CD4-positive, CD25-positive, alpha-beta regulatory T cell (primary cell): ENCODE measurements at regions not wholly inside any gene's neighbourhood (a gene's known extent, or its start where the extent isn't known, plus 50 kb on each side); places are given as distances from the start of the nearest gene placed in this dataset.
"Not testable (repeated sequence)": the region's sequence is repeated elsewhere in the genome, so short reads cannot be mapped to it uniquely, and the experiment has no call there.

Source experiments
- ATAC-seq, 2 donors: fragments of 150-1000 bp; cut with Tn5 transposase; one replicate each; pipeline ENCODE4 v1.10.0; 2021; ENCODE audit warnings: low read depth in 2 of 2, moderate number of reproducible peaks in 2 of 2, moderate library complexity in 1 of 2
- DNase-seq, 3 donors: peaks; one replicate each; pipeline versions ENCODE4 v3.0.0 to v3.0.0-alpha.2; 2012 to 2022; ENCODE audit warnings: mixed read lengths in 1 of 3
- H3K27ac ChIP-seq: one replicate; pipeline ENCODE4 v1.7.0; 2013; ENCODE audit warnings: mild to moderate bottlenecking, low read length; ENCODE audit not compliant: insufficient read depth, poor library complexity, severe bottlenecking
- H3K27me3 ChIP-seq: one replicate; pipeline ENCODE4 v1.7.0; 2013; ENCODE audit warnings: low read length; ENCODE audit not compliant: control insufficient read depth, insufficient read depth
- H3K36me3 ChIP-seq: one replicate; pipeline ENCODE4 v1.7.0; 2013; ENCODE audit warnings: mild to moderate bottlenecking, low read length, moderate library complexity; ENCODE audit not compliant: control insufficient read depth, insufficient read depth
- H3K4me1 ChIP-seq: 2 replicates; pipeline ENCODE4 v1.7.0; 2013; ENCODE audit warnings: mild to moderate bottlenecking, low read length; ENCODE audit not compliant: insufficient read depth, control insufficient read depth, poor library complexity, severe bottlenecking
- H3K4me3 ChIP-seq: one replicate; pipeline ENCODE4 v1.7.0; 2013; ENCODE audit warnings: low read depth, mild to moderate bottlenecking, low read length, moderate library complexity
- H3K9me3 ChIP-seq, 2 experiments: 1 replicate in 1 of 2; 2 replicates in 1 of 2; pipeline ENCODE4 v1.7.0; 2013; ENCODE audit warnings: low read length in 2 of 2, mild to moderate bottlenecking in 1 of 2, moderate library complexity in 1 of 2; ENCODE audit not compliant: control insufficient read depth in 2 of 2
- H3K27ac Mint-ChIP-seq, 3 donors: one replicate each; pipeline ENCODE4 v1.8.0; 2020 to 2022; ENCODE audit warnings: mild to moderate bottlenecking in 3 of 3, mixed read lengths in 3 of 3, moderate library complexity in 2 of 3
- H3K27me3 Mint-ChIP-seq: one replicate; pipeline ENCODE4 v1.8.0; 2022; ENCODE audit warnings: mild to moderate bottlenecking, mixed read lengths
- H3K36me3 Mint-ChIP-seq: one replicate; pipeline ENCODE4 v1.8.0; 2020; ENCODE audit warnings: mixed read lengths
- H3K4me1 Mint-ChIP-seq, 4 donors: one replicate each; pipeline ENCODE4 v1.8.0; 2020 to 2022; ENCODE audit warnings: mixed read lengths in 4 of 4, mild to moderate bottlenecking in 1 of 4
- H3K4me3 Mint-ChIP-seq, 4 donors: one replicate each; pipeline ENCODE4 v1.8.0; 2020 to 2022; ENCODE audit warnings: mild to moderate bottlenecking in 4 of 4, mixed read lengths in 4 of 4, moderate library complexity in 3 of 4
- H3K9me3 Mint-ChIP-seq, 7 donors: one replicate each; pipeline ENCODE4 v1.8.0; 2020 to 2022; ENCODE audit warnings: mixed read lengths in 7 of 7, mild to moderate bottlenecking in 3 of 7, moderate library complexity in 2 of 7

GRCh38 chr4:33724685-33725084, 2519.6 kb downstream of the ARAP2 start:
- Mint-ChIP-seq H3K27ac (no peak overlapping the region), H3K9me3 (peaks cover 0 to 16% (median 3%) of the 10 kb centered on the region in 7 donors), H3K36me3 (no peaks in the 10 kb centered on the region), H3K27me3 (no peaks in the 10 kb centered on the region), H3K4me3 (no peak overlapping the region), H3K4me1 (no peaks in the 10 kb centered on the region)
- Histone ChIP-seq H3K36me3 (no peaks in the 10 kb centered on the region), H3K27me3 (no peaks in the 10 kb centered on the region), H3K4me3 (no peak overlapping the region), H3K9me3 (no peaks in the 10 kb centered on the region), H3K4me1 (no peaks in the 10 kb centered on the region), H3K27ac (no peak overlapping the region)
- DNase-seq, result no peak
- no peak for ATAC-seq

- Histone ChIP-seq H3K4me3 (no peak overlapping the region), H3K27ac (no peak overlapping the region), H3K4me1 (no peaks in the 10 kb centered on the region), H3K27me3 (no peaks in the 10 kb centered on the region), H3K36me3 (no peaks in the 10 kb centered on the region), H3K9me3 (no peaks in the 10 kb centered on the region)
- no peaks in the 10 kb centered on the region for H3K27me3 Mint-ChIP-seq
- no peak overlapping the region for H3K4me3 Mint-ChIP-seq
- DNase-seq (no peak), ATAC-seq (no peak)
- H3K27ac Mint-ChIP-seq, result no peak overlapping the region
- no peaks in the 10 kb centered on the region for H3K36me3 Mint-ChIP-seq
- H3K4me1 Mint-ChIP-seq, result no peaks in the 10 kb centered on the region
- peaks cover 0 to 17% (median 3%) of the 10 kb centered on the region in 7 donors for H3K9me3 Mint-ChIP-seq
Measured at GRCh38 chr4:33725861-33726260, 2518.5 kb downstream of the ARAP2 start.

GRCh38 chr4:33737726-33738125, 2506.6 kb downstream of the ARAP2 start:
- no peak for ATAC-seq
- no peak for DNase-seq
- Mint-ChIP-seq H3K4me3 (no peak overlapping the region), H3K4me1 (no peaks in the 10 kb centered on the region), H3K9me3 (peaks cover 0 to 23% (median 4%) of the 10 kb centered on the region in 7 donors), H3K27ac (no peak overlapping the region), H3K27me3 (no peaks in the 10 kb centered on the region), H3K36me3 (no peaks in the 10 kb centered on the region)
- H3K4me3 ChIP-seq, result no peak overlapping the region
- H3K36me3 ChIP-seq, result no peaks in the 10 kb centered on the region
- H3K27ac ChIP-seq, result no peak overlapping the region
- H3K27me3 ChIP-seq, result no peaks in the 10 kb centered on the region
- H3K4me1 ChIP-seq, result no peaks in the 10 kb centered on the region
- H3K9me3 ChIP-seq, result peaks cover 0 to 5% of the 10 kb centered on the region in 2 experiments

DNA sequence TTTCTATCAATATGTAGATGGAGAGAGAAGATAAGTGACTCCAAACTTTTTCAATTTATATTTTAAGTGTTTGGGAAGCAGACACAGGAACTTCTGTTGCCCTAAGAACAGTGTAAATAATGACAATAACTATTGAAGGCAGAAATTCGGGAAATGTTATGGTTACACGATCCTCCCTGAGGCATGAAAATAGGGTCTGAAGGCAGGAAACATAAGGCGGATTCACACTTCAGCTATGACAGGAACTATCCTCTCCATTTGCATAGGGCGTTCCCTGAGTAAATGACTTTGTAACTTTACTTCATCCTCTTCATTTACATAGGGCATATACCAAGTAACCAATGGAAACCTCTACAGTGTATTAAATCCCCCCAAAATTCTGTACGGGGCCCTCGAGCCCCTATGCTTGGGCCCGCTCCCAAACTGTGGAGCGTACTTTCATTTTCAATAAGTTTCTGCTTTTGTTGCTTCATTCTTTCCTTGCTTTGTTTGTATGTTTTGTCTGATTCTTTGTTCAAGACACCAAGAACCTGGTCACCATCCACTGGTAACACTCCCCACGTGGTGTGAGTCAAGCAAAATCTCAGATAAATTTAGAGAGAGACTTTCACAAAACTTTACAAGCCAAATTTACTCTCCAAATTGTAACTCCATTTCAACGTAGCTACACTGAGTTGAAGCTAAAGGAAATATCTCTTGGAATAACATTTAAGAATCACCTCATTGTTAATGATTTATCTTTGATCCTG, 2504.3 kb downstream of the ARAP2 start:
- H3K27ac ChIP-seq, result no peak overlapping the region
- H3K27me3 Mint-ChIP-seq, result no peaks in the 10 kb centered on the region
- no peaks in the 10 kb centered on the region for H3K27me3 ChIP-seq
- H3K36me3 Mint-ChIP-seq, result no peaks in the 10 kb centered on the region
- H3K4me3 ChIP-seq, result no peak overlapping the region
- H3K4me1 ChIP-seq, result no peaks in the 10 kb centered on the region
- no peak for DNase-seq
- ATAC-seq, result no peak
- H3K4me1 Mint-ChIP-seq, result no peaks in the 10 kb centered on the region
- H3K9me3 Mint-ChIP-seq, result peaks cover 0 to 25% (median 9%) of the 10 kb centered on the region in 7 donors
- no peaks in the 10 kb centered on the region for H3K36me3 ChIP-seq
- no peak overlapping the region for H3K4me3 Mint-ChIP-seq
- H3K27ac Mint-ChIP-seq, result no peak overlapping the region
- H3K9me3 ChIP-seq, result peaks cover 0 to 11% of the 10 kb centered on the region in 2 experiments

GRCh38 chr4:33740871-33741270, 2503.4 kb downstream of the ARAP2 start:
- ATAC-seq, H3K4me3 ChIP-seq, DNase-seq, H3K36me3 Mint-ChIP-seq, H3K27ac ChIP-seq, H3K4me3 Mint-ChIP-seq, H3K9me3 ChIP-seq, H3K36me3 ChIP-seq, H3K4me1 ChIP-seq, H3K27ac Mint-ChIP-seq, H3K4me1 Mint-ChIP-seq, H3K27me3 ChIP-seq, H3K27me3 Mint-ChIP-seq: not testable (repeated sequence)
- peaks cover 0 to 28% (median 11%) of the 10 kb centered on the region in 7 donors for H3K9me3 Mint-ChIP-seq

DNA sequence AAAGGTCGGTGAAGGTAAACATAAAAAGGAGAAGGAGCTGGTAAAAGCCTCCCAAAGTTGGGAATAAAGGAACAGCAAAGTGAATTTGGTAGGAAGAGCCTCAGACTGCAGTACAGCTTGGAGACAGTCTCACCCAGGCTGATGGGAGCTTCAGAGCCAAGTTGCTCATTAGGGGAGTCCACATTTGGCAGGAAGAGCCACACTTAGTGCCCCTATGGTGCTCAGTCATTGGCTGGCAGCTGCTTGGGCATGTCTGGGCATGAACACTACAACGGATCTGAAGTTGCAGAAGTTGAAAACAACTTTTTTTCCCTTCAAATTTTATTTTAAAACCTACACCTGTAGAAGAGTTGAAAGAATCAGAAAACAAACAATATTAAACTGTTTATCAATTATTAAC, 2497.3 kb downstream of the ARAP2 start:
- peaks cover 6% of the 10 kb centered on the region in 2 experiments for H3K9me3 ChIP-seq
- no peaks in the 10 kb centered on the region for H3K36me3 Mint-ChIP-seq
- DNase-seq (peak in 1 of 3 donors; percentile 3), ATAC-seq (no peak)
- H3K4me3 Mint-ChIP-seq, result no peak overlapping the region
- H3K27me3 ChIP-seq, result no peaks in the 10 kb centered on the region
- no peak overlapping the region for H3K27ac Mint-ChIP-seq
- H3K36me3 ChIP-seq, result no peaks in the 10 kb centered on the region
- H3K4me1 Mint-ChIP-seq, result no peaks in the 10 kb centered on the region
- H3K9me3 Mint-ChIP-seq, result peaks cover 0 to 28% (median 8%) of the 10 kb centered on the region in 7 donors
- no peaks in the 10 kb centered on the region for H3K4me1 ChIP-seq
- H3K27ac ChIP-seq, result no peak overlapping the region
- H3K4me3 ChIP-seq, result no peak overlapping the region
- no peaks in the 10 kb centered on the region for H3K27me3 Mint-ChIP-seq

- Histone ChIP-seq H3K27ac (no peak overlapping the region), H3K4me3 (no peak overlapping the region), H3K9me3 (peaks cover 0 to 5% of the 10 kb centered on the region in 2 experiments), H3K27me3 (no peaks in the 10 kb centered on the region), H3K4me1 (no peaks in the 10 kb centered on the region), H3K36me3 (no peaks in the 10 kb centered on the region)
- H3K27ac Mint-ChIP-seq, result no peak overlapping the region
- DNase-seq (no peak), ATAC-seq (no peak)
- no peak overlapping the region for H3K4me3 Mint-ChIP-seq
- H3K27me3 Mint-ChIP-seq, result no peaks in the 10 kb centered on the region
- no peaks in the 10 kb centered on the region for H3K36me3 Mint-ChIP-seq
- H3K4me1 Mint-ChIP-seq, result no peaks in the 10 kb centered on the region
- peaks cover 0 to 18% (median 3%) of the 10 kb centered on the region in 7 donors for H3K9me3 Mint-ChIP-seq
Measured at GRCh38 chr4:33751050-33751449, 2493.3 kb downstream of the ARAP2 start.

DNA sequence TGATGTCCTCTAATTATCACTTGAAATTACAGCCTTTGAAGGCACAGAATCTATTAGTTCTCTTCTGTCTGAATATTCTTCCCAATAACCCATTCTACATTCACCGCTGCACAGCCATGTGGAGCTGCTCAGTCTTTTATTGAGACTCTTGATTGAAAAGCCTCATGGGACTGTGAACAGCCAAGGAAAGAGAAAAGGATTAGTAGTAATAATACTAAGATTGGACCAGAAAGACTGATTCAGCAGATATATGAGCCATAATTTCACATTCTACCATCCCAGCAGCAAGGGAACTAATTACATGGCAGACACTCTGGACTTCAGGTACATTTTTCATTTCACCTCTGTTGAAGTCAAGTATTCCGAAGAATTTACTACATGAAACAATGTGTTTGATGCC, 2471.7 kb downstream of the ARAP2 start:
- Mint-ChIP-seq H3K4me1 (no peaks in the 10 kb centered on the region), H3K36me3 (no peaks in the 10 kb centered on the region), H3K9me3 (peaks cover 0 to 10% (median 6%) of the 10 kb centered on the region in 7 donors), H3K4me3 (no peak overlapping the region), H3K27me3 (no peaks in the 10 kb centered on the region), H3K27ac (no peak overlapping the region)
- DNase-seq, result no peak
- no peak overlapping the region for H3K4me3 ChIP-seq
- no peaks in the 10 kb centered on the region for H3K4me1 ChIP-seq
- no peak for ATAC-seq
- H3K36me3 ChIP-seq, result no peaks in the 10 kb centered on the region
- H3K9me3 ChIP-seq, result peaks cover 0 to 3% of the 10 kb centered on the region in 2 experiments
- H3K27ac ChIP-seq, result no peak overlapping the region
- no peaks in the 10 kb centered on the region for H3K27me3 ChIP-seq
